SK-N-MC (cell line): ENCODE measurements at regions not wholly inside any gene's neighbourhood (a gene's known extent, or its start where the extent isn't known, plus 50 kb on each side); places are given as distances from the start of the nearest gene placed in this dataset.

Experiments
- DNase-seq: peaks from one replicate; pipeline ENCODE4 v3.0.0-alpha.2; 2011; ENCODE audit warnings: low read depth, low spot score
- H3K27ac ChIP-seq: fragments of 200-600 bp; sonication (generic); 2 replicates; pipeline ENCODE4 v1.5.1; 2016; ENCODE audit warnings: mixed run types
- H3K36me3 ChIP-seq: fragments of 200-600 bp; sonication (generic); 2 replicates; pipeline ENCODE4 v1.6.1; 2017; ENCODE audit warnings: antibody characterized with exemption, low read length, mixed read lengths; ENCODE audit not compliant: insufficient read depth
- H3K4me3 ChIP-seq: fragments of 200-600 bp; sonication (generic); 2 replicates; pipeline ENCODE4 v1.5.1; 2016
- H3K9ac ChIP-seq: fragments of 200-600 bp; sonication (generic); 2 replicates; pipeline ENCODE4 v1.8.0; 2017; ENCODE audit warnings: mixed run types, mixed read lengths; ENCODE audit not compliant: insufficient read length
- H3K9me3 ChIP-seq: fragments of 200-600 bp; sonication (generic); 2 replicates; pipeline ENCODE4 v1.6.1; 2017; ENCODE audit warnings: low read depth, mild to moderate bottlenecking, antibody characterized with exemption, low read length, moderate library complexity, mixed read lengths
- EZH2 ChIP-seq: fragments of 200-600 bp; sonication (generic); IDR thresholded peaks from one replicate; pipeline ENCODE4 v1.6.1; 2017; ENCODE audit warnings: antibody characterized with exemption
- FOXP2 ChIP-seq: optimal IDR thresholded peaks from 2 replicates; pipeline ENCODE3; 2011; ENCODE audit warnings: mild to moderate bottlenecking, moderate library complexity; ENCODE audit not compliant: insufficient read depth; ENCODE audit errors: extremely low read length, control extremely low read depth
- POLR2AphosphoS5 ChIP-seq: IDR thresholded peaks from 2 replicates; pipeline ENCODE4 v1.6.1; 2012; ENCODE audit warnings: mild to moderate bottlenecking, low read depth, low read length, borderline replicate concordance

DNA sequence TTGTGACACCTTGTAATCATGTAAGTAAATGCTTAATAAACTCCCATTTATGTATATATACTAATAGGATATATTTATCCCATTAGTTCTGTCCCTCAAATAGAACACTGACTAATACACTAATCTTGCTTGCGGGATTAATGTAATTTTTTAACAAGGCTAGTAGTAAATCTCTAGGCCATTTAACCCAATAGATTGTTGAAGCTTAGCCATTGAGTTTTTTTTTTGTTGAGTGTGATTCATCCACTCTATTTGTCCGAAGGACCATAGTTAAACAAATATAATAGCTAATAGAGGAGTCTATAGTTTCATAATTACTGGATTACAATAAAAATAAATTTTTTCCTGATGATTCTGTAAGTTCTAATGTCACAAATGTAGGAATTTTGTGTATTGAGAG lies 474.4 kb downstream of the CDH9 start:
- no peak overlapping the region for H3K4me3 ChIP-seq
- H3K27ac ChIP-seq, result no peak overlapping the region
- TF ChIP-seq FOXP2 (no peak), EZH2 (no peak), POLR2AphosphoS5 (no peak)
- H3K36me3 ChIP-seq, result no peaks in the 10 kb centered on the region
- no peak overlapping the region for H3K9ac ChIP-seq
- DNase-seq, result no peak
- H3K9me3 ChIP-seq, result no peaks in the 10 kb centered on the region

GRCh38 chr5:26553079-26553478 lies 485.3 kb downstream of the CDH9 start:
- peak; percentile 54; the same call in 1 of the 2 replicates for TF ChIP-seq POLR2AphosphoS5
- peak; percentile 98 for TF ChIP-seq FOXP2
- TF ChIP-seq EZH2, result no peak
- Histone ChIP-seq H3K9me3 (peaks cover 3% of the 10 kb centered on the region; the same call in 1 of the 2 replicates), H3K4me3 (no peak overlapping the region), H3K27ac (no peak overlapping the region; the same call in 1 of the 2 replicates), H3K36me3 (no peaks in the 10 kb centered on the region), H3K9ac (no peak overlapping the region)
- peak; percentile 92 for DNase-seq

GRCh38 chr5:26543987-26544386 lies 494.4 kb downstream of the CDH9 start:
- Histone ChIP-seq H3K27ac (no peak overlapping the region), H3K4me3 (no peak overlapping the region), H3K9ac (no peak overlapping the region), H3K9me3 (no peaks in the 10 kb centered on the region), H3K36me3 (no peaks in the 10 kb centered on the region)
- no peak for DNase-seq
- no peak for TF ChIP-seq EZH2
- no peak for TF ChIP-seq FOXP2
- no peak for TF ChIP-seq POLR2AphosphoS5

DNA sequence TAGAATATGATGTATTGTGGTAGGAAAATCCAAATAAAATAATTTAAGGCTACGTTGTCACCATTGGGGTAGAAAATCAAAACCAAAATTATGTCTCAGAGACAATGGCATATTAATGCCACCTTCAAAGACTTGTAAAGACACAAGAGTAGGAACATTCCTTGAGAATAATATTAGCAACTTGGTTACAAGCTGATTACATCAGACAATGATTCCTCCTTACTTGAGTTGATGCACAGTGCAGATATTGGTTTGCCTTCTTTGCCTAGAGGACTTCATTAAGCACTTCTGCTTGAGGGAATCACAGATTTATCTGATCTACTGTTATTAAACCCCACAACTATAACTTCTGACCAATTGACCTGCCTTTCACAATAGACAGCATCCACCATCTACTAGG lies 500.2 kb downstream of the CDH9 start:
- H3K36me3 ChIP-seq, result no peaks in the 10 kb centered on the region
- H3K4me3 ChIP-seq, result no peak overlapping the region
- no peak for TF ChIP-seq EZH2
- TF ChIP-seq FOXP2, result no peak
- no peak for TF ChIP-seq POLR2AphosphoS5
- no peak for DNase-seq
- H3K9ac ChIP-seq, result no peak overlapping the region
- H3K9me3 ChIP-seq, result no peaks in the 10 kb centered on the region
- H3K27ac ChIP-seq, result no peak overlapping the region; the same call in 1 of the 2 replicates

GRCh38 chr5:26535215-26535614 lies 503.2 kb downstream of the CDH9 start:
- no peak overlapping the region for H3K27ac ChIP-seq
- no peaks in the 10 kb centered on the region for H3K36me3 ChIP-seq
- H3K4me3 ChIP-seq, result no peak overlapping the region
- no peak for TF ChIP-seq FOXP2
- TF ChIP-seq POLR2AphosphoS5, result no peak
- no peak for TF ChIP-seq EZH2
- no peak for DNase-seq
- H3K9me3 ChIP-seq, result no peaks in the 10 kb centered on the region
- H3K9ac ChIP-seq, result no peak overlapping the region

DNA sequence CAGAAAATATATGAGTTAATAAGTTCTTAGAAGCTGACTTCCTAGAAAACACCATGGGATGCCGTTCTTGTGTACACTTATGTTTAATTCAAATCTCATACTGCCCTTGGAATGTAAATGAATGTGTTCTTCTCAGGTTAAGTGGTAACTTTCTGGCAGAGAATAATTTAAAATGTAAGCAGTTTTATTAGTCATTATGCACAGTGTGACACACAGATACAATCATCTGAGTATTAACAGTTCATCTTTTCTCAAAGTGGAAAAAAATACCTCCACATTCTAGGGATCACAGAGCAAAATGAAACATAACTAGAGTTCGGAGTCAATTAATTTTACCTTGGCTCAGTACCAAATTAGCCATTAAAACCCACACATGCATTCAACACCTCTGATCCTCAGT lies 508.1 kb downstream of the CDH9 start:
- no peak for TF ChIP-seq FOXP2
- no peak for TF ChIP-seq POLR2AphosphoS5
- no peak for TF ChIP-seq EZH2
- DNase-seq, result peak; percentile 16
- no peak overlapping the region for H3K9ac ChIP-seq

DNA sequence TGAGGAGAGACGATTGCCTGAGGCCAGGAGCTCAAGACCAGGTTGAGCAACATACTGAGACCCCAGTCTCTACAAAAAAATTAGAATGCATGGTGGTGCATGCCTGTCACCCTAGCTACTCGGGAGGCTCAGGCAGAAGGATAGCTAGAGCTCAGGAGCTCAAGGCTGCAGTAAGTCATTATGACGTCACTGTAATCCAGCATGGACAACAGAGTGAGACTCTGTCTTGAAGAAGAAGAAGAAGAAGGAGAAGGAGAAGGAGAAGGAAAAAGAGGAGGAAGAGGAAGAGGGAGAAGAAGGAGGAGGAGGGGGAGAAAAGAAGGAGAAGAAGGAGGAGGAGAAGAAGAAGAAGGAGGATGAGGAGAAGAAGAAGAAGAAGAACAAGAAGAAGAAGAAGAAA lies 519.1 kb downstream of the CDH9 start:
- Histone ChIP-seq H3K27ac (no peak overlapping the region), H3K36me3 (no peaks in the 10 kb centered on the region), H3K4me3 (no peak overlapping the region), H3K9me3 (no peaks in the 10 kb centered on the region; the same call in 1 of the 2 replicates), H3K9ac (no peak overlapping the region)
- no peak for DNase-seq
- TF ChIP-seq POLR2AphosphoS5 (no peak), EZH2 (no peak), FOXP2 (no peak)

More for the DNA sequence above, 508.1 kb downstream of the CDH9 start:
- Histone ChIP-seq H3K27ac (no peak overlapping the region), H3K36me3 (no peaks in the 10 kb centered on the region), H3K4me3 (no peak overlapping the region), H3K9me3 (no peaks in the 10 kb centered on the region)

DNA sequence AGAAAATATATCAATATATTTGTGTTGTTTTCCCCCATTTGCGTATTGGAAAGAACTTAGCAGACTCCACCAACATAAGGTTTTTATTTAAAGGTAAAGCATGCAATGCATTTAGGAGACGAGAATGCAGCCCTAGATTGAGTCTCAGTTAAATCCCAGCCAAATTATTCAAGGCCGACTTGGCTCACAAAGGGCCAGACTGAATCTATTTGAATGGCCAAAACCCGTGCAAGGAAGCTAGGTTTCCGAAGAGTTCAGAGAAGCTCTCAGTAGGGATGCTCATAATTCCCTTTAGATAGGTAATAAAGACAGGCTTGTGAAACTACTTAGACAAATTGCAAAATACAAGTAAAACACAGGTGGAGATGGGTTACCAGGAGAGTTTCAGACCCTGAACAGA lies 520.3 kb downstream of the CDH9 start:
- H3K9ac ChIP-seq, result no peak overlapping the region
- H3K4me3 ChIP-seq, result no peak overlapping the region
- H3K36me3 ChIP-seq, result no peaks in the 10 kb centered on the region
- TF ChIP-seq POLR2AphosphoS5 (no peak), FOXP2 (no peak), EZH2 (no peak)
- DNase-seq, result no peak
- no peaks in the 10 kb centered on the region for H3K9me3 ChIP-seq
- no peak overlapping the region for H3K27ac ChIP-seq

GRCh38 chr5:26498972-26499371 lies 539.4 kb downstream of the CDH9 start:
- TF ChIP-seq POLR2AphosphoS5 (no peak), FOXP2 (no peak), EZH2 (no peak)
- DNase-seq, result no peak
- Histone ChIP-seq H3K9me3 (no peaks in the 10 kb centered on the region), H3K4me3 (no peak overlapping the region), H3K36me3 (no peaks in the 10 kb centered on the region), H3K9ac (no peak overlapping the region), H3K27ac (no peak overlapping the region)
